ENCODE measurements at regions not wholly inside any gene's neighbourhood (a gene's known extent, or its start where the extent isn't known, plus 50 kb on each side); places are given as distances from the start of the nearest gene placed in this dataset.

DNA sequence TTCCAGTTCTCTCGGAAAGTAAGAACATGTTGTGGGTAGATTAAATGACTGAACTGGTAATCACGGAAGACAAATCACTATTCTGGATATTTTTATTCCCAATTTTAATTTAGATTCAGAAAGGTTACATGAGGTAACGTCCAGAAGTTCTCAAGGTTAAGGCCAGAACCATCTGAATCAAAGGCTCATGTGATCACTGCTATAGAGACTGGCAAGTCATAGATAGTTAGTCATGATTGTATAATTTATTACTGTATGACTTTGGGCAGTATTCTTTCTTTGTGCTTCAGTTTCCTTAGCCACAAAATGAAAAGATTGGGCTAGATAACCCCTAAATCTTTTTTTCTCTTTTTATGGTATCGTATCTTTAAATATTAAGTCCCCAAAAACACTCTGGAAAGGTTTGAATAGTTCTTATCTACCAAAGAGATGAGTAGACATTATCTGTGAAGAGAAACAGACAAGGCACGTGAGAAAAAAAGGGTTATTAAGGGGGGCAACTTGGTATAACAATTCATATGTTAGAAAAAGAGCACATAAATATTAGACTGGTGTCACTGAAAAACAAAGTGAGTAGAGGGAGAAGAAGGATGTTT lies 241.0 kb downstream of the PTPRC start:
- Histone ChIP-seq H3K4me1 (ENCODE audit: insufficient read depth, low read length) (no peaks in the 10 kb centered on the region), H3K36me3 (ENCODE audit: insufficient read depth, low read length) (no peaks in the 10 kb centered on the region), H3K9ac (ENCODE audit: low read depth, low read length) (no peak overlapping the region), H3K9me3 (ENCODE audit: control insufficient read depth, insufficient read depth, low read length) (no peaks in the 10 kb centered on the region)

DNA sequence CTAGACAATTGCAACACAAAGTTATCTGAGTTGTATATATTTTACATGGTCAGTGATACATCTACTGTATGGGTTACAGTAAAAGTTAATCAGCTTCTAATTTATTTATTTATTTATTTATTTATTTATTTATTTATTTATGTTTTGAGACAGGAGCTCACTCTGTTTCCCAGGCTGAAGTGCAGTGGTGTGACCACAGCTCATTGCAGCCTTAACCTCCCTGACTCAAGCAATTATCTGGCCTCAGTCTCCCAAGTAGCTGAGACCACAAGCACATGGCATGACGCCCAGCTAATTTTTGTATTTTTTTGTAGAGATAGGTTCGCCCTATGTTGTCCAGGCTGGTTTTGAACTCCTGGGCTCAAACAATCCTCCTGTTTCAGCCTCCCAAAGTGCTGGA lies 241.6 kb downstream of the PTPRC start:
- Histone ChIP-seq H3K4me1 (ENCODE audit: insufficient read depth, low read length) (no peaks in the 10 kb centered on the region), H3K9ac (ENCODE audit: low read depth, low read length) (no peak overlapping the region), H3K36me3 (ENCODE audit: insufficient read depth, low read length) (no peaks in the 10 kb centered on the region), H3K9me3 (ENCODE audit: control insufficient read depth, insufficient read depth, low read length) (no peaks in the 10 kb centered on the region)

DNA sequence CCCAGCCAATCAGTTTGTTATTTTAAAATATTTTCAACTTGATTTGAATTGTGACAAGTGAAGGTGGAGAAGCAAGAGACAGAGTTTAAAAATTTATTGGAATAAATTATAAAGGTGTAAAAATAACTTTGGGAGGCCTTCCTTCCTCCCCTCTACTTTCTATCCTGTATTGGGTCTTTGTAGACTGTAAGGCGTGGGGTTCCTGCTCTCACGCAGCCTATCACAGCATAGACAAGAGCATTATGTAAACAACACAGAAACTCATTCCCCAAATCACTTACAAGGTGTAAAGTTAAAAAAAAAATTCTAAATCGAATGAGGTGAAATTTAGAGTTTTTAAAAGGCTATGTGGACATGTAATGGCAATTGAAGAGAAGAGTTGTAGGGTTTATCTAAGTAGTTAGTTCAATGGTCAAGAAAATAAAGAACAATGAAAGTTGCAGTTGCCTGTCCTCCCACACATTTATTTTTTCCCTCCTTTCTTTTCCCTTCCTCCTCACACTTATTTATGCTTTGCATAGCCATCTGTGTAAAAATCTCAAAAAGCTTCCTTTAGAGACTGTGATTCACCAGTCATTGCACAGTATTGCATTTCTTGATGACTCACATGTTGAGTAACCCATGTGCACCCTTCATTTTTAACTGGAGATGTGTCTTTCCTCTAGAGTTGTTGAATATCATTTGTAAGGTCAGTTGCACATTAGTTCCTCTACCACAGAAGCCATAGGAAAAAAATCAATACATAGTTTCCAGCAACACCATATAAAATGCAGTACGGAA lies 242.2 kb downstream of the PTPRC start:
- H3K4me1 ChIP-seq (ENCODE audit: insufficient read depth, low read length), result no peaks in the 10 kb centered on the region
- no peaks in the 10 kb centered on the region for H3K36me3 ChIP-seq (ENCODE audit: insufficient read depth, low read length)
- no peak overlapping the region for H3K9ac ChIP-seq (ENCODE audit: low read depth, low read length)
- no peaks in the 10 kb centered on the region for H3K9me3 ChIP-seq (ENCODE audit: control insufficient read depth, insufficient read depth, low read length)

- no peak overlapping the region for H3K9ac ChIP-seq (ENCODE audit: low read depth, low read length)
- H3K4me1 ChIP-seq (ENCODE audit: insufficient read depth, low read length), result no peaks in the 10 kb centered on the region
- H3K9me3 ChIP-seq (ENCODE audit: control insufficient read depth, insufficient read depth, low read length), result no peaks in the 10 kb centered on the region
- no peaks in the 10 kb centered on the region for H3K36me3 ChIP-seq (ENCODE audit: insufficient read depth, low read length)
These were observed 244.3 kb downstream of the PTPRC start for GRCh38 chr1:198883184-198883583.

- H3K9me3 ChIP-seq (ENCODE audit: control insufficient read depth, insufficient read depth, low read length), result no peaks in the 10 kb centered on the region
- no peaks in the 10 kb centered on the region for H3K36me3 ChIP-seq (ENCODE audit: insufficient read depth, low read length)
- H3K9ac ChIP-seq (ENCODE audit: low read depth, low read length), result no peak overlapping the region
- H3K4me1 ChIP-seq (ENCODE audit: insufficient read depth, low read length), result 0 out of 2 replicates have a peak, but pooled peaks cover 3% of the 10 kb centered on the region
These were observed 249.0 kb downstream of the PTPRC start for GRCh38 chr1:198887866-198888265.

GRCh38 chr1:198888379-198888943 lies 249.6 kb downstream of the PTPRC start:
- Histone ChIP-seq H3K4me1 (ENCODE audit: insufficient read depth, low read length) (0 out of 2 replicates have a peak, but pooled peaks cover 7% of the 10 kb centered on the region), H3K9me3 (ENCODE audit: control insufficient read depth, insufficient read depth, low read length) (no peaks in the 10 kb centered on the region), H3K36me3 (ENCODE audit: insufficient read depth, low read length) (no peaks in the 10 kb centered on the region)

GRCh38 chr1:198889101-198889500 lies 250.3 kb downstream of the PTPRC start:
- Histone ChIP-seq H3K4me1 (ENCODE audit: insufficient read depth, low read length) (peaks cover 11% of the 10 kb centered on the region; the same call in 1 of the 2 replicates), H3K9ac (ENCODE audit: low read depth, low read length) (no peak overlapping the region), H3K9me3 (ENCODE audit: control insufficient read depth, insufficient read depth, low read length) (no peaks in the 10 kb centered on the region), H3K36me3 (ENCODE audit: insufficient read depth, low read length) (no peaks in the 10 kb centered on the region)

More at GRCh38 chr1:198888379-198888943, 249.6 kb downstream of the PTPRC start:
- H3K9ac ChIP-seq (ENCODE audit: low read depth, low read length), result no peak overlapping the region

GRCh38 chr1:198889749-198890148 lies 250.9 kb downstream of the PTPRC start:
- H3K9me3 ChIP-seq (ENCODE audit: control insufficient read depth, insufficient read depth, low read length), result no peaks in the 10 kb centered on the region
- peaks cover 12% of the 10 kb centered on the region; the same call in 1 of the 2 replicates for H3K4me1 ChIP-seq (ENCODE audit: insufficient read depth, low read length)
- H3K9ac ChIP-seq (ENCODE audit: low read depth, low read length), result no peak overlapping the region
- H3K36me3 ChIP-seq (ENCODE audit: insufficient read depth, low read length), result no peaks in the 10 kb centered on the region

DNA sequence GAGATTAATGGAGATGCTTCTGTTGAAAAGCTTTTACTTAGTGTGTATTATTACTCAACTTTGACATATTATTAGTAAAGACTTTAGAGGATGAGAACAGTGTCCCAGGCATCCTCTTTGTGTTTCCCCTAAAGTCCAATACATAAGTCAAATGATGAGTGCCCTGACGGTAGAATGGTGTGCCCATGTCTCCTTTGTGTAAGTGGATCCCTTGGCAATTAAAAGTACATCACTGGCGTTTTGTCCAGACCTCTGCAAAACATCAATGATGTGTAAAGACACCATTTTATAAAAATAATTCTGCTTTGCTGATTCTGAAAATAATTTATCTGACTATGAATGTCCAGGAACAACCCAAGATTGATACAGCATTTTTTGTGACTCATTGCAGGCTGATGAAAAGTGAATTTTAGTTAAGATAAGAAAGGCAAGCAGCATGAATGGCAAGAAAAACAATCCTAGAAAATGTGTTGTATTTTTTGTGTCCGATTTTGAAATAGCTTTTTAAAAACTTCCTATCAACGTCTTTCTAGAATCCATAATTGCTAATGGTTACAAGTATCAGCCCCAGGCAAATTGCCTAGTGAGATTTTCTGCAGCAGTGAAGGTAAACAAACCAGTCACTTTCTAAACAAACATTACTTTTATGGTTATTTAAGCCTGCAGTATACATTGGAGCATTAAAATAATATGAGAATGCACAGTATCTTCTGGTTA lies 251.5 kb downstream of the PTPRC start:
- Histone ChIP-seq H3K4me1 (ENCODE audit: insufficient read depth, low read length) (peaks cover 12% of the 10 kb centered on the region; the same call in 1 of the 2 replicates), H3K36me3 (ENCODE audit: insufficient read depth, low read length) (no peaks in the 10 kb centered on the region), H3K9ac (ENCODE audit: low read depth, low read length) (no peak overlapping the region), H3K9me3 (ENCODE audit: control insufficient read depth, insufficient read depth, low read length) (no peaks in the 10 kb centered on the region)

- Histone ChIP-seq H3K9me3 (ENCODE audit: control insufficient read depth, insufficient read depth, low read length) (no peaks in the 10 kb centered on the region), H3K9ac (ENCODE audit: low read depth, low read length) (no peak overlapping the region), H3K36me3 (ENCODE audit: insufficient read depth, low read length) (no peaks in the 10 kb centered on the region), H3K4me1 (ENCODE audit: insufficient read depth, low read length) (peaks cover 12% of the 10 kb centered on the region; the same call in 1 of the 2 replicates)
These were observed 253.2 kb downstream of the PTPRC start for GRCh38 chr1:198892065-198892464.

- H3K4me1 ChIP-seq (ENCODE audit: insufficient read depth, low read length), result peaks cover 12% of the 10 kb centered on the region; the same call in 1 of the 2 replicates
- H3K9ac ChIP-seq (ENCODE audit: low read depth, low read length), result no peak overlapping the region
- H3K9me3 ChIP-seq (ENCODE audit: control insufficient read depth, insufficient read depth, low read length), result no peaks in the 10 kb centered on the region
- H3K36me3 ChIP-seq (ENCODE audit: insufficient read depth, low read length), result no peaks in the 10 kb centered on the region
These were observed 254.3 kb downstream of the PTPRC start for GRCh38 chr1:198893141-198893540.

DNA sequence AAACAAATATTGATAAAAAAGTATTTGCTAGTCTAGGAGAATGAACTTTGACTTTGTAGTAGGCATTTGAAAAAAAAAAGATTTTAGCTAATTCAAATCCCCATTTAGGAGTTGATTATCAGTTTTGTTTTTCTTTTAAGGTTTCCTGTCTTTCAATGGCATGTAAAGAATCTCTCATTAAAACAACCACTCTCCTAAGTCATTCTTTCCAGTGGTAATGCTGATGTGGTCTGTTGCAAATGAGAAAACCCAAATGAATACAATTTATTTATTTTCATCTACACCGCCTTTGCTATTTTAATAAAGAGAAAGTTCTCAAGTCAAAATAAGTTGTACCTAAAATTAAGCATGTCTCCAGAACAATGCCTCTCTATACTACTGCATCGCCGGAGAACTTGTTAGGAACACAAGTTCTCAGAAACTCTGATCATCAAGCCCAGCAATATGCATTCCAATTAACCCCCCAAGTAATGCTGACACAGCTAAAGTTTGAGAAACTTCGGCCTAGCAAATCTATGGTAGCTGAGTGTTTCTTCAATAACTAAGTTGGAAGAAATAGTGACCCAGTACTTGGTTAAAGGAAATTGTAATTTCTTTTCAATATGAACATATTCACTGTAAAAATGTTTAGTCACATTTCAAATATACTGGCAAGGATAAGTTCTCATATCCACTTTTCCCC lies 255.1 kb downstream of the PTPRC start:
- Histone ChIP-seq H3K4me1 (ENCODE audit: insufficient read depth, low read length) (peaks cover 12% of the 10 kb centered on the region; the same call in 1 of the 2 replicates), H3K36me3 (ENCODE audit: insufficient read depth, low read length) (no peaks in the 10 kb centered on the region), H3K9ac (ENCODE audit: low read depth, low read length) (no peak overlapping the region), H3K9me3 (ENCODE audit: control insufficient read depth, insufficient read depth, low read length) (no peaks in the 10 kb centered on the region)

DNA sequence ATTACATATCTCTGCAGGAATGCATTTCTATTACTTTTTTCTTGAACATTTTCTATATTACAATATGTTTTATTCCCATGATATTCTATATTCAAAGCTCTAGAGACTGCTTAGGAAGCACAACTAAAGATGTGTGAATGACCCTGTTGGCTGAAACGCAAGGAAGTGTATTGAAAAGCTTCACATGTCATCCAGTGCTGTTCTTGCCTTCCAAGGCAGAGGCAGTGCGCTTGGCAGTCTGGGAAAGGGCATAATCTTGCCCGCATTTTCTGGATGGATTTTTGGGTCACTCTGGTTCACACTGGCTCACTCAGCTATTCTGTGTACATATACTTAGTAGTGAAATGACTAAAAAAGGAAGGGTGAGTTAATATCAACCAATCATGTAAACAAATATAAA lies 262.4 kb downstream of the PTPRC start:
- Histone ChIP-seq H3K4me1 (ENCODE audit: insufficient read depth, low read length) (peaks cover 15% of the 10 kb centered on the region; the same call in 1 of the 2 replicates), H3K9ac (ENCODE audit: low read depth, low read length) (no peak overlapping the region), H3K9me3 (ENCODE audit: control insufficient read depth, insufficient read depth, low read length) (no peaks in the 10 kb centered on the region), H3K36me3 (ENCODE audit: insufficient read depth, low read length) (no peaks in the 10 kb centered on the region)

GRCh38 chr1:198902655-198903054 lies 263.8 kb downstream of the PTPRC start:
- Histone ChIP-seq H3K36me3 (ENCODE audit: insufficient read depth, low read length) (no peaks in the 10 kb centered on the region), H3K9me3 (ENCODE audit: control insufficient read depth, insufficient read depth, low read length) (no peaks in the 10 kb centered on the region), H3K9ac (ENCODE audit: low read depth, low read length) (no peak overlapping the region), H3K4me1 (ENCODE audit: insufficient read depth, low read length) (peaks cover 15% of the 10 kb centered on the region; the same call in 1 of the 2 replicates)
